Gastroesophageal sphincter (tissue), 4 donors: ENCODE measurements at regions not wholly inside any gene's neighbourhood (a gene's known extent, or its start where the extent isn't known, plus 50 kb on each side); places are given as distances from the start of the nearest gene placed in this dataset.

Experiments used
- ATAC-seq: fragments of 150-250 bp; one replicate; pipeline ENCODE4 v1.9.1; 2016; ENCODE audit warnings: mild to moderate bottlenecking, moderate library complexity
- H3K27ac ChIP-seq, 4 donors: fragments of 200-600 bp; sonication (generic) in 3 of 4; 1 replicate in 3 of 4; 2 replicates in 1 of 4; pipeline ENCODE4 v1.5.1; 2016 to 2019
- H3K27me3 ChIP-seq: fragments of 200-600 bp; sonication (generic); one replicate; pipeline ENCODE4 v1.5.1; 2019
- H3K36me3 ChIP-seq, 2 donors: fragments of 200-600 bp; sonication (generic); one replicate each; pipeline ENCODE4 v1.5.1; 2019; ENCODE audit warnings: control low read depth in 1 of 2
- H3K4me1 ChIP-seq, 3 donors: fragments of 200-600 bp; sonication (generic); 1 replicate in 2 of 3; 2 replicates in 1 of 3; pipeline ENCODE4 v1.5.1; 2016 to 2019; ENCODE audit warnings: control low read depth in 2 of 3
- H3K4me3 ChIP-seq, 2 donors: fragments of 200-600 bp; sonication (generic); one replicate each; pipeline ENCODE4 v1.5.1; 2019; ENCODE audit warnings: mild to moderate bottlenecking in 1 of 2, moderate library complexity in 1 of 2
- H3K9me3 ChIP-seq, 3 donors: fragments of 200-600 bp; sonication (generic); one replicate each; pipeline ENCODE4 v1.5.1; 2017 to 2019; ENCODE audit warnings: control low read depth in 2 of 3
- EP300 ChIP-seq: sonication (generic); formaldehyde crosslinking; IDR thresholded peaks from one replicate; pipeline ENCODE4 v1.6.1; 2017; ENCODE audit warnings: antibody characterized with exemption, mild to moderate bottlenecking
- POLR2A ChIP-seq, 2 donors: fragments of 450-650 bp; IDR thresholded peaks; one replicate each; pipeline ENCODE4 v1.6.1; 2017; ENCODE audit warnings: antibody characterized with exemption in 2 of 2, mild to moderate bottlenecking in 2 of 2, moderate library complexity in 1 of 2
- POLR2AphosphoS5 ChIP-seq: sonication (generic); formaldehyde crosslinking; IDR thresholded peaks from one replicate; pipeline ENCODE4 v1.6.1; 2017; ENCODE audit warnings: antibody characterized with exemption
- WGBS, 2 donors: methylation state at CpG; one replicate each; pipeline ENCODE4 v1.1.5; 2018; ENCODE audit warnings: low coverage in 1 of 2; 5-methylcytosine and 5-hydroxymethylcytosine counted together
- TF ChIP-seq, protein P1 (sequence below), 4 experiments: fragments of 200-600 bp in 2 of 4; fragments of 450-650 bp in 2 of 4; sonication (generic) in 1 of 4; IDR thresholded peaks; one replicate each; pipeline ENCODE4 v1.5.1; 2017 to 2019; ENCODE audit warnings: antibody characterized with exemption in 4 of 4, mild to moderate bottlenecking in 2 of 4, moderate library complexity in 2 of 4

GRCh38 chr17:59451706-59452105 lies 113.7 kb upstream of the DHX40 start:
- no peaks in the 10 kb centered on the region for H3K27me3 ChIP-seq
- TF ChIP-seq EP300 (no peak), POLR2A (IDR thresholded peaks at IDR 0.05) (no peak), POLR2AphosphoS5 (no peak)
- TF ChIP-seq, protein P1, sequence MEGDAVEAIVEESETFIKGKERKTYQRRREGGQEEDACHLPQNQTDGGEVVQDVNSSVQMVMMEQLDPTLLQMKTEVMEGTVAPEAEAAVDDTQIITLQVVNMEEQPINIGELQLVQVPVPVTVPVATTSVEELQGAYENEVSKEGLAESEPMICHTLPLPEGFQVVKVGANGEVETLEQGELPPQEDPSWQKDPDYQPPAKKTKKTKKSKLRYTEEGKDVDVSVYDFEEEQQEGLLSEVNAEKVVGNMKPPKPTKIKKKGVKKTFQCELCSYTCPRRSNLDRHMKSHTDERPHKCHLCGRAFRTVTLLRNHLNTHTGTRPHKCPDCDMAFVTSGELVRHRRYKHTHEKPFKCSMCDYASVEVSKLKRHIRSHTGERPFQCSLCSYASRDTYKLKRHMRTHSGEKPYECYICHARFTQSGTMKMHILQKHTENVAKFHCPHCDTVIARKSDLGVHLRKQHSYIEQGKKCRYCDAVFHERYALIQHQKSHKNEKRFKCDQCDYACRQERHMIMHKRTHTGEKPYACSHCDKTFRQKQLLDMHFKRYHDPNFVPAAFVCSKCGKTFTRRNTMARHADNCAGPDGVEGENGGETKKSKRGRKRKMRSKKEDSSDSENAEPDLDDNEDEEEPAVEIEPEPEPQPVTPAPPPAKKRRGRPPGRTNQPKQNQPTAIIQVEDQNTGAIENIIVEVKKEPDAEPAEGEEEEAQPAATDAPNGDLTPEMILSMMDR (IDR thresholded peaks at IDR 0.05): no peak
- no peak overlapping the region for H3K27ac ChIP-seq
- no peak for ATAC-seq
- 48 to 70% methylated on average over 2 to 4 of the region's 5 CpGs for WGBS, 2 donors
- no peaks in the 10 kb centered on the region for H3K36me3 ChIP-seq
- H3K4me1 ChIP-seq: no peaks in the 10 kb centered on the region
- H3K4me3 ChIP-seq: no peak overlapping the region
- no peaks in the 10 kb centered on the region for H3K9me3 ChIP-seq

DNA sequence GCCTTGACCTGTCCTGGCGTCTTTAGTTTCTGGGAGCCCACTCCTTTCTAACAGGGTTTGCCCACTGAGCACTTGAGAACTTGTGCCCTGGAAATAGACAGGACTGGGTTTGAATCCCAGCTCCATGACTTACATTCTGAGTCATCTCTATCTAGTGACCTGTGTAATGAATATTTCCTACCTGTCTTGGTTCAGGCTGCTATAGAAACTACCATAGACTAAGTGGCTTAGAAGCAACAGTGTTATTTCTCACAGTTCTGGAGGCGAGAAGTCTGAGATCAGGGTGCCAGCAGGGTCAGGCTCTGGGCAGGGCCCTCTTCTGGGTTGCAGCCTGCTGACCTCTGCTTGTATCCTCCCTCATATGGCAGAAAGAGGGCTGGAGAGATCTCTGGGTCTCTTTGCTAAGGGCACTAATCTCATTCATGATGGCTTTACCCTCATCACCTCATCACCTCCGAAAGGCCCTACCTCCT lies 110.7 kb upstream of the DHX40 start:
- H3K27me3 ChIP-seq: no peaks in the 10 kb centered on the region
- no peak overlapping the region for H3K27ac ChIP-seq
- H3K4me3 ChIP-seq: no peak overlapping the region
- no peaks in the 10 kb centered on the region for H3K4me1 ChIP-seq
- H3K9me3 ChIP-seq: no peaks in the 10 kb centered on the region
- TF ChIP-seq, protein P1 (IDR thresholded peaks at IDR 0.05): no peak
- no peak for TF ChIP-seq EP300
- no peaks in the 10 kb centered on the region for H3K36me3 ChIP-seq
- 100% methylated on average over 2 of the region's 3 CpGs for WGBS, 2 donors
- ATAC-seq: no peak

DNA sequence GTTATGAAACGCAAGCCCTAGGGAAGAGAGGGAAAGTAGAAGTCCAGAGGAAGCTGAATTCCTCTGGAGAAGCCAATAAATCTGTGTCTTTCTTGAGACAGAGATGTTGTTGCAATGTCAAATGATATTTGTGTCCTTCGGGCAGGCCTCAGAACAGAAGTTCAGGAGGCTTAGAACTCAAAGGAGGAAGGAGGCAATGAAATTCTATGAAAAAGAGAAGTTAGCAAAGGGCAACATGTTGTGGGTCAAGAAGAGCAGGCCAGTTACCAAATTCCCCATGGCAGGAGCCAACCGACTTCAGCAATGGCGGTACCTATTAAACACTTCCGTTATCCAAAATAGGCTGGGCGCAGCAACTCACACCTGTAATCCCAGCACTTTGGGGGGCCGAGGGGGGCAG lies 109.0 kb upstream of the DHX40 start:
- Histone ChIP-seq H3K4me3 (no peak overlapping the region), H3K9me3 (no peaks in the 10 kb centered on the region), H3K36me3 (no peaks in the 10 kb centered on the region), H3K27me3 (no peaks in the 10 kb centered on the region), H3K27ac (no peak overlapping the region), H3K4me1 (no peaks in the 10 kb centered on the region)
- WGBS, 2 donors: 84% methylated on average over 5 to 6 of the region's 7 CpGs
- TF ChIP-seq, protein P1 (IDR thresholded peaks at IDR 0.05): no peak
- no peak for TF ChIP-seq POLR2A (IDR thresholded peaks at IDR 0.05)
- no peak for TF ChIP-seq POLR2AphosphoS5
- TF ChIP-seq EP300: no peak
- no peak for ATAC-seq

DNA sequence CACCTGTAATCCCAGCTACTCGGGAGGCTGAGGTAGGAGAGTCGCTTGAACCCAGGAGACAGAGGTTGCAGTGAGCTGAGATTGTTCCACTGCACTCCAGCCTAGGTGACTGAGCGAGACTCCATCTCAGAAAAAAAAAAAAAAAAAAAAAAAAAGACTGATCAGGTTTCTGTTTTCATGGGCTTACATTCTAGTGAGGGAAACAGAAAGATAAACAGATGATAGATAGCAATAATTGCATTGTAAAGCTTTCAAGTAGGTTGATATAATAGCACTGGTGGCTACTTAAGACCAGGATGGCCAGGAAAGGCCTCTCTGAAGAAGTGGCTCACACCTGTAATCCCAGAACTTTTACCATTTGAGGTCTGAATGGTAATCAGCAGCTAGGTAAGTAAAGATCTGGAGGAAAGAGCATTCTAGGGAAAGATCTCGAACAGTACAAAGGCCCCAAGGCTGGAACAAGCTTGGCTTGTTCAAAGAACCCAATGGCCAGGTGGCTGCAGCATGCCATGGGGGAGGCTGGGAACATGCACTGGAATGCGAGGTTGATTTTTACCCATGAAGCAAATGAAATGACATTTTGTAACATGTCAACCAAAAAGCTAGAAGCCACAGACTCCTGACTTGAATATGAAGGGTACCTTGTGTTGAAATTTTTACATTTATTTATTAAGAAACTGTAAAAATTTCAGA lies 108.3 kb upstream of the DHX40 start:
- Histone ChIP-seq H3K36me3 (no peaks in the 10 kb centered on the region), H3K27ac (no peak overlapping the region), H3K4me3 (no peak overlapping the region), H3K9me3 (no peaks in the 10 kb centered on the region), H3K4me1 (no peaks in the 10 kb centered on the region), H3K27me3 (no peaks in the 10 kb centered on the region)
- TF ChIP-seq EP300 (no peak), POLR2A (IDR thresholded peaks at IDR 0.05) (no peak)
- TF ChIP-seq, protein P1 (IDR thresholded peaks at IDR 0.05): no peak
- ATAC-seq: no peak
- 100% methylated on average over 5 of the region's 5 CpGs; no CpG with 5 or more reads in 1 of the 2 donors for WGBS, 2 donors

- ATAC-seq: no peak
Observed at GRCh38 chr17:59462385-59462784, 103.0 kb upstream of the DHX40 start.

More at GRCh38 chr17:59462385-59462784, 103.0 kb upstream of the DHX40 start:
- WGBS, 2 donors: 76 to 100% methylated on average over 3 of the region's 4 CpGs
- Histone ChIP-seq H3K9me3 (no peaks in the 10 kb centered on the region), H3K27ac (no peak overlapping the region), H3K27me3 (no peaks in the 10 kb centered on the region), H3K4me3 (no peak overlapping the region), H3K36me3 (no peaks in the 10 kb centered on the region), H3K4me1 (no peaks in the 10 kb centered on the region)
- TF ChIP-seq EP300: no peak
- TF ChIP-seq, protein P1 (IDR thresholded peaks at IDR 0.05): no peak
- TF ChIP-seq POLR2AphosphoS5: no peak
- TF ChIP-seq POLR2A (IDR thresholded peaks at IDR 0.05): no peak
